Adrenal gland (tissue), 5 donors: ENCODE measurements at regions not wholly inside any gene's neighbourhood (a gene's known extent, or its start where the extent isn't known, plus 50 kb on each side); places are given as distances from the start of the nearest gene placed in this dataset.

Experiments used
- POLR2A ChIP-seq, 2 donors: fragments of 450-650 bp; IDR thresholded peaks; one replicate each; pipeline ENCODE4 v1.6.1; 2017; ENCODE audit warnings: antibody characterized with exemption in 2 of 2, mild to moderate bottlenecking in 2 of 2, moderate library complexity in 1 of 2
- TF ChIP-seq, protein P1 (sequence below), 6 experiments: fragments of 450-650 bp in 4 of 6; fragments of 200-600 bp in 2 of 6; sonication (generic) in 1 of 6; IDR thresholded peaks; 1 replicate in 5 of 6; 2 replicates in 1 of 6; pipeline versions ENCODE4 v1.5.1 to v1.8.0; 2016 to 2021; ENCODE audit warnings: antibody characterized with exemption in 6 of 6, mild to moderate bottlenecking in 2 of 6, moderate library complexity in 1 of 6
- donor health status: DM: no; HTN: no; CAD: no.

DNA sequence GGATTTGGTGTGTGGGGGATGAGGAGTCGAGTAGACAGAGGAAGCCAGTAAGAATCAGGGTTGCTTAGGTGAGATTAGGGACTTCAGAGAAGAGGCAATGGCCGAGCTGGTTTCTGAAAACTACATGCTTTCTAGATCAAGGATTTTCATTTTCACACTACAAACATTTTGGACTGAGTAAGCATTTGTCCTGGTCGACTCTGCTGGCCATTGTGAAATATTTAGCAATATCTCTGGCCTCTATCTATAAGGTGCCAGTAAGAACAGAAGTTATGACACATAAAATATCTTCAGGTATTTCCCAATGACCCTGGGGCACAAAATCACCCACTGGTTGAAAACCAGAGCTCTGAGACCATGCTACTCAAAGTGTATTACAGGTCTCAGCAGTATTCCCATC, 1275.1 kb upstream of the CDH8 start:
- TF ChIP-seq, protein P1, sequence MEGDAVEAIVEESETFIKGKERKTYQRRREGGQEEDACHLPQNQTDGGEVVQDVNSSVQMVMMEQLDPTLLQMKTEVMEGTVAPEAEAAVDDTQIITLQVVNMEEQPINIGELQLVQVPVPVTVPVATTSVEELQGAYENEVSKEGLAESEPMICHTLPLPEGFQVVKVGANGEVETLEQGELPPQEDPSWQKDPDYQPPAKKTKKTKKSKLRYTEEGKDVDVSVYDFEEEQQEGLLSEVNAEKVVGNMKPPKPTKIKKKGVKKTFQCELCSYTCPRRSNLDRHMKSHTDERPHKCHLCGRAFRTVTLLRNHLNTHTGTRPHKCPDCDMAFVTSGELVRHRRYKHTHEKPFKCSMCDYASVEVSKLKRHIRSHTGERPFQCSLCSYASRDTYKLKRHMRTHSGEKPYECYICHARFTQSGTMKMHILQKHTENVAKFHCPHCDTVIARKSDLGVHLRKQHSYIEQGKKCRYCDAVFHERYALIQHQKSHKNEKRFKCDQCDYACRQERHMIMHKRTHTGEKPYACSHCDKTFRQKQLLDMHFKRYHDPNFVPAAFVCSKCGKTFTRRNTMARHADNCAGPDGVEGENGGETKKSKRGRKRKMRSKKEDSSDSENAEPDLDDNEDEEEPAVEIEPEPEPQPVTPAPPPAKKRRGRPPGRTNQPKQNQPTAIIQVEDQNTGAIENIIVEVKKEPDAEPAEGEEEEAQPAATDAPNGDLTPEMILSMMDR (IDR thresholded peaks at IDR 0.05) = no peak
- TF ChIP-seq POLR2A (IDR thresholded peaks at IDR 0.05) = no peak
